ENCODE measurements at regions not wholly inside any gene's neighbourhood (a gene's known extent, or its start where the extent isn't known, plus 50 kb on each side); places are given as distances from the start of the nearest gene placed in this dataset.

- WGBS, 2 experiments (ENCODE audit: extremely low coverage in 1 of 2, insufficient coverage in 1 of 2, insufficient read length in 1 of 2, insufficient replicate concordance in 2 of 2, low coverage in 1 of 2, low lambda C conversion rate in 2 of 2, missing lambda C conversion rate in 1 of 2): 100% methylated on average over 1 of the region's 1 CpG; no CpG with 5 or more reads in 1 of the 2 experiments
- Histone ChIP-seq H4K20me1 (replicated peaks in 1 of 2; ENCODE audit: control insufficient read depth in 1 of 2, insufficient read depth in 2 of 2, low read length in 2 of 2) (no peaks in the 10 kb centered on the region), H4K8ac (ENCODE audit: extremely low read depth, insufficient read depth, low read length) (no peak overlapping the region), H3K14ac (ENCODE audit: insufficient read length) (no peak overlapping the region), H3K23ac (ENCODE audit: insufficient read length) (no peak overlapping the region), H3K4ac (replicated peaks; ENCODE audit: insufficient read length, low read depth, low read length) (no peak overlapping the region), H3K27ac (ENCODE audit: low read depth, low read length) (no peak overlapping the region), H2BK12ac (ENCODE audit: low read depth, low read length) (no peak overlapping the region), H4K91ac (replicated peaks; ENCODE audit: insufficient read length, low read length) (no peak overlapping the region), H2AFZ (ENCODE audit: low read length) (no peak overlapping the region), H3K9me3 (ENCODE audit: insufficient read depth in 2 of 2, low read depth in 1 of 2, low read length in 1 of 2) (no peaks in the 10 kb centered on the region), H3K36me3 (ENCODE audit: control insufficient read depth in 2 of 4, insufficient read depth in 4 of 4, low read length in 3 of 4) (no peaks in the 10 kb centered on the region), H3K23me2 (ENCODE audit: low read depth, low read length) (no peaks in the 10 kb centered on the region), H3K9ac (replicated peaks in 1 of 4; ENCODE audit: extremely low read depth in 1 of 4, low read depth in 3 of 4, low read length in 3 of 4) (no peak overlapping the region), H3K18ac (ENCODE audit: extremely low read depth, low read length) (no peak overlapping the region), H4K5ac (ENCODE audit: insufficient read length, low read depth, low read length) (no peak overlapping the region), H2BK15ac (ENCODE audit: low read length) (no peak overlapping the region), H3K4me1 (replicated peaks in 1 of 4; ENCODE audit: control insufficient read depth in 3 of 4, insufficient read depth in 4 of 4, low read length in 3 of 4) (peaks cover 0 to 6% (median under 1%) of the 10 kb centered on the region in 4 experiments; a peak in 3 of 7 replicates), H2BK120ac (replicated peaks; ENCODE audit: low read depth, low read length) (no peak overlapping the region), H3K27me3 (replicated peaks in 1 of 4; ENCODE audit: control insufficient read depth in 3 of 4, extremely low read depth in 1 of 4, insufficient read depth in 3 of 4, low read length in 3 of 4) (peaks cover 0 to 1% (median 0%) of the 10 kb centered on the region in 4 experiments; a peak in 1 of 7 replicates), H3K56ac (replicated peaks; ENCODE audit: insufficient read length, low read depth, low read length) (no peak overlapping the region), H2BK5ac (ENCODE audit: low read depth, low read length) (no peak overlapping the region), H3K4me2 (ENCODE audit: insufficient read depth in 1 of 2, low read depth in 2 of 2, low read length in 2 of 2) (no peak overlapping the region), H2BK20ac (ENCODE audit: low read length) (no peak overlapping the region), H2AK5ac (ENCODE audit: low read depth, low read length) (no peak overlapping the region), H3K4me3 (ENCODE audit: extremely low read depth in 1 of 4, insufficient read depth in 2 of 4, low read depth in 3 of 4, low read length in 4 of 4) (no peak overlapping the region), H3K79me2 (ENCODE audit: control insufficient read depth in 1 of 2, insufficient read depth in 2 of 2, low read length in 2 of 2) (no peaks in the 10 kb centered on the region), H3K79me1 (ENCODE audit: low read depth, low read length) (no peaks in the 10 kb centered on the region)
- POLR2A ChIA-PET (ENCODE audit: partially characterized antibody): no interaction called here
- CTCF ChIA-PET (ENCODE audit: partially characterized antibody): no interaction called here
- FAIRE-seq (no peak), DNase-seq (ENCODE audit: low read depth in 1 of 2, low spot score in 2 of 2) (no peak)
- TF ChIP-seq CTBP2 (IDR thresholded peaks at IDR 0.05; ENCODE audit: borderline replicate concordance, insufficient read depth, insufficient read length, low read length) (no peak), BACH1 (IDR thresholded peaks at IDR 0.05; ENCODE audit: low read length) (no peak), CBX8 (IDR thresholded peaks at IDR 0.05; ENCODE audit: borderline replicate concordance, low read depth, low read length) (no peak), ZNF274 (IDR thresholded peaks at IDR 0.05; ENCODE audit: borderline replicate concordance, extremely low read depth, low read length) (no peak), POU5F1 (IDR thresholded peaks at IDR 0.05; ENCODE audit: low read depth, low read length) (no peak), JUND (IDR thresholded peaks at IDR 0.05; ENCODE audit: low read length) (no peak), YY1 (IDR thresholded peaks at IDR 0.05; ENCODE audit: low read depth, low read length) (no peak), TEAD4 (IDR thresholded peaks at IDR 0.05; ENCODE audit: low read depth, low read length) (no peak), ATF3 (IDR thresholded peaks at IDR 0.05; ENCODE audit: insufficient read depth, low read depth, low read length) (no peak), E2F6 (IDR thresholded peaks at IDR 0.05) (no peak), TAF7 (optimal IDR thresholded peaks at IDR 0.05; ENCODE audit: borderline replicate concordance, low read depth, low read length) (no peak), KDM4A (IDR thresholded peaks at IDR 0.05; ENCODE audit: low read depth, low read length, severe bottlenecking) (no peak)
Measured at GRCh38 chr2:195555971-195556370, 101.1 kb upstream of the SLC39A10 start.
